ENCODE measurements at regions not wholly inside any gene's neighbourhood (a gene's known extent, or its start where the extent isn't known, plus 50 kb on each side); places are given as distances from the start of the nearest gene placed in this dataset.

DNA sequence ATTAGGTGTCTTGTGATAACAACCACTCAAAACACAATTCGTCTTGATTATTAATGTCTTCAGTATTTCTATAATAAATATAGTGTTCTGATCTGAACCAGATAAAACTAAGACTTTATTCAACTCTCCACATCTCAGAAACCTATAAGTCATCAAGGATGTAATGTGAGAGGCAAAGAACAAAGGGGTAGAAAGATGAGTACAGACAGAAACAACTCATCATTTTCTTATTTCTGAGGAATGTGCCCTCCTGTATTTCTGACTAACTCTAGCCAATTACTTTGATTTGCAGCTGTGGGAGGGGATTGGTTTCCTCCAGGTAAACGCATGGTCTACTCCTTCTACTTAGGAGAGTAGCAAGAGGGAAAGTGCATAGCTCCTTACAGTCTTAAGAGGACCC is 73.7 kb upstream of the ST6GALNAC5 start:
- TF ChIP-seq, protein P1, sequence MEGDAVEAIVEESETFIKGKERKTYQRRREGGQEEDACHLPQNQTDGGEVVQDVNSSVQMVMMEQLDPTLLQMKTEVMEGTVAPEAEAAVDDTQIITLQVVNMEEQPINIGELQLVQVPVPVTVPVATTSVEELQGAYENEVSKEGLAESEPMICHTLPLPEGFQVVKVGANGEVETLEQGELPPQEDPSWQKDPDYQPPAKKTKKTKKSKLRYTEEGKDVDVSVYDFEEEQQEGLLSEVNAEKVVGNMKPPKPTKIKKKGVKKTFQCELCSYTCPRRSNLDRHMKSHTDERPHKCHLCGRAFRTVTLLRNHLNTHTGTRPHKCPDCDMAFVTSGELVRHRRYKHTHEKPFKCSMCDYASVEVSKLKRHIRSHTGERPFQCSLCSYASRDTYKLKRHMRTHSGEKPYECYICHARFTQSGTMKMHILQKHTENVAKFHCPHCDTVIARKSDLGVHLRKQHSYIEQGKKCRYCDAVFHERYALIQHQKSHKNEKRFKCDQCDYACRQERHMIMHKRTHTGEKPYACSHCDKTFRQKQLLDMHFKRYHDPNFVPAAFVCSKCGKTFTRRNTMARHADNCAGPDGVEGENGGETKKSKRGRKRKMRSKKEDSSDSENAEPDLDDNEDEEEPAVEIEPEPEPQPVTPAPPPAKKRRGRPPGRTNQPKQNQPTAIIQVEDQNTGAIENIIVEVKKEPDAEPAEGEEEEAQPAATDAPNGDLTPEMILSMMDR (IDR thresholded peaks at IDR 0.05 in 4 of 5, conservative IDR thresholded peaks at IDR 0.05 in 1 of 5) = no peak
- no peak for TF ChIP-seq POLR2A (IDR thresholded peaks at IDR 0.05)
